ENCODE measurements at regions not wholly inside any gene's neighbourhood (a gene's known extent, or its start where the extent isn't known, plus 50 kb on each side); places are given as distances from the start of the nearest gene placed in this dataset.

GRCh38 chr1:212497553-212497952 is 64.8 kb downstream of the NENF start:
- no peak for TF ChIP-seq CTCF (IDR thresholded peaks at IDR 0.05)
- TF ChIP-seq ZFX (IDR thresholded peaks at IDR 0.05; ENCODE audit: borderline replicate concordance) = no peak
